ENCODE measurements at regions not wholly inside any gene's neighbourhood (a gene's known extent, or its start where the extent isn't known, plus 50 kb on each side); places are given as distances from the start of the nearest gene placed in this dataset.

DNA sequence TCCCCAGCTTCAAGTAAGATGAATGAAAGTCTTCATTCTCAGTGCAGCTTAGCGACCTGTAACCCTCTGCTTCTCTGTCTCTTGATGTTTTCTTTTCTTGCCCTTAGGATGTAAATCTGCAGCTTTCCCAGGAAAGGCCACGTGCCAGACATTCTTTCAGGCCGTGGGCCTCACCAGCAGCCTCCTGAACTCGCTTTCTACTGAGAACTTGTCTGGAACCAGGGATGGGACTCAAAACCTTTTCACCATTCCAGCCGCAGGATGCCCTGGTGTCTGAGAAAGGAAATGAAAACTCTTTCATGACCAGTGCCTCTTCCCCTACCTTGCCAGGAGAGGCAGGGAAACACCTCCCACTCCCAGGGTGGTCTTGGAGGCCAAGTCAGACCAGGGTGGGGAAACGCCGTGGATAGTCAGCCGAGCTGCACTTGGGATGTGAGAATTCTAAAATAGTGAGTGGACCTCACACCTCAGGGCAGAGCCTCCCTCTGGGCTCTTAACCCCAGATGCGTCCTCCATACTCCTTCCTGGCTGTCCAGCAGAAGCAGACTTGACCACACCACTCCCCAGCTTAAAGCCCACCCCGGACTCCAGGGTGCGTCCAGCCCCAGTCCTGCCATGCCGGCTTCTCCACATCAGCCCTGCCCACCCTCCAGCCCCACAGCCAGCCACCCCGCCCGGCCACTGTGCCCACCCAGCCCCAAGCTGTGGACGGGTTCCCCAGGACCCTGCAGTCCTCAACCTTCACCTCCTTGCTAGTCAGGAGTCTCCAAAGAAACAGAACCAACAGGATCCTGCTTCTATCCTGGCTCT, 115.5 kb downstream of the TWIST2 start:
- no peak for DNase-seq

DNA sequence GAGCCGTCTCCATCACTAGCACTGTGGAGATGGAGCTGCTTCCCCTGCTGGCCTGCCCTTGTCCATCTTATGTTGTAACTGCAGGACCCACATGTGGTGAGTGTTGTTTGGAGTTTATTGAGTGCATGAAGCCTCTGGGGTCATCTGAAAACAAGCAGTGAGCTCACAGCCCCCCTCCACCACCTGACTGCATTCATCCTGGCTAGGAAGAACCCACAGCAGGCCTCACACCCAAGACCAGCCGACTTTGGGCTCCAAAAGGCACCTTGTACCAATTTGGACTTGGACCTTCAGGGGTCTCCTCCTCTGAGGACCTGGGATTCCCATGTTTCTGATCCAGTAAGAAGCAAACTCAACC, 116.1 kb downstream of the TWIST2 start:
- DNase-seq: no peak

DNA sequence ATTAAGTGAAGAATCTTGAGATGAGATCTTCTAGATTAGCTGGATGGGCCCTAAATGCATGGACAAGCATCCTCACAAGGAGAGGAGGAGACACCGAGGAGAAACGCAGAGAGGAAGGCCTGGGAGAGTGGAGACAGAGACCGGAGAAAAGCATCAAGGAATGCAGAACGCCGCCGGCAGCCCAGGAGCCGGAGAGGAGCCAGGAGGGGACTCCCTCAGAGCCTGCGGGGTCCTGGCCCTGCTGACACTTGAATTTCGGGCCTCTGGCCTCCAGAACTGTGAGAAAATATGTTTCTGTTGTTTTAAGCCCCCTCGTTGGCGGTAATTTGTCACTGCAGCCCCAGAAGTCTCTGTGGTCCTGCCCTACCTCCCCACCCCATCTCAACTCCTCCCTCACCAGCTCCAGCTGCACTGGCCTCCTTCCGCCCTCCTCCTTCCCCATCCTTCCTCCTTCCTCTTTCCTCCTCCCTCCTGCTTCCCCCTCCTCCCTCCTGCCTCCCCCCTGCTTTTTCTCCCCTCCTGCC, 116.7 kb downstream of the TWIST2 start:
- DNase-seq: no peak

DNA sequence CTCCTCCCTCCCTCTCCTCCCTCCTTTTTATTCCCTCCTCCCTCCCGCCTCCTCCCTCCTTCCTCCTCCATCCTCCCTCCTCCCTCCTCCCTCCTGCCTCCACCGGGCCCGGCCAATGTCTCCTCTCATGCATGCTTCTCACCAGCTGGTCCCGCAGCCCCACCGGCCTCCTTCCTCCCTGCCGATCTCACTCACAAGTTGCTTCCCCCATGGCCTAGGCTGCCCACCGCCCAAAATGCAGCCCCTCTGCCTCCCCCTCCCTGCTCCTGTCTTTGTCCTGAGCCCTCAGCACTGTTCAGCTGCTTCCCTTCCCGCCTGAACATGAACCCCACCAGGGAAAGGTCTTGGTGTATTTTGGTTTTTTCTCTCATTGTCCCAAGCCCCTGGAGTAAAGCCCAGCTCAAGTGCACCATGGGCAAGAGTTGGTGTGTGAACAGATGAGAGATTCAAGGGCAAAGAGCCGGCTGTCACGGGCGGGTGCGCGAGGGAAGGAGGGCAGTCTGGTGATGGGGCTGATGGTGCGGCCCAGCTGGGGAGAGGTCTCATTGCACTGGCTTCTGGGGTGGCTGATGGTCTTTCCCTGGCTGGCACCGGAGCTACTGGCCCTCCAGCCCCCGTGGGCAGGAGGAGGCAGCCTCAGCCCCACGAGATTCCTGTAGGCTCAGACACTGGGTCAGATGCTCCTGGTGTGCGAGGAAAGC, 117.6 kb downstream of the TWIST2 start:
- no peak for DNase-seq

DNA sequence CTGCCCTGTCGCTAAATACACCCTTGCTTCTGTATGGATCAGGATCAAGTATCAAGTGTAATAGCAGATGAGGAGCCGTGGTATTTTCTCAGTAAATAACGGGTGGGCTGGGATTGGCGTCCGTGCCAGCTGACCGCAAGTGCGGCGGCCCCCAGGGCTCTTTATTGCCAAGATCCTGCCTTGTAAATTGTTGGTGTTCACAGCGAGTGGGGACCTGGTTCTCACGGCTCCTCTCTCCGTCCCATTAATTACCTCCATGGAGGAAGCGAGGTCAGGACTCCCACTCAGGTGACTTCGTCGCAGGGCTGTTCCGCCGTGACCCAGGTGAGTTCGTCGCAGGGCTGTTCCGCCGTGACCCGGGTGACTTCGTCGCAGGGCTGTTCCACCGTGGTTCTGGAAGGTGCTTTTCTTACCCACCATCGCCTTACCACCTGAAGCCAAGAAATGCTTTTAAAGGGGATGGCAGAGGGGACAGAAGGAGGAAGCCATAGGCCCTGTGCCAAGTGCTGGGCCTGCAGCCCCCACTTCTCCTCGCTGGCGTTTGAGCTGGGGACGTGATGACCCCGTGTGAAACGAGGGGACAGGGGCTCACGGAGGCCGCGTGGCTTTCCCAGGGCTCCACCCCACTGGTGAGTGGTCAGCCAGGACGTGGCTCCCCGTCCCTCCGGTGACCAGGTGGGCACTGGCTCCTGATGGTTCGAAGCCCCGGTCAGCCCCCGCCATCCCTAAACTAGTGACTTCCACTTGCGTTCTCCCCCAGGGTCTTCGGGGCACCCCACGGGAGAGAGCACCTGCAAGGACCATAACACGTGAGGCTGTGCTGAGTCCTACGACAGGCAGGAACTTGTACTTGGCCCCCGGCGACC, 118.4 kb downstream of the TWIST2 start:
- DNase-seq: no peak

DNA sequence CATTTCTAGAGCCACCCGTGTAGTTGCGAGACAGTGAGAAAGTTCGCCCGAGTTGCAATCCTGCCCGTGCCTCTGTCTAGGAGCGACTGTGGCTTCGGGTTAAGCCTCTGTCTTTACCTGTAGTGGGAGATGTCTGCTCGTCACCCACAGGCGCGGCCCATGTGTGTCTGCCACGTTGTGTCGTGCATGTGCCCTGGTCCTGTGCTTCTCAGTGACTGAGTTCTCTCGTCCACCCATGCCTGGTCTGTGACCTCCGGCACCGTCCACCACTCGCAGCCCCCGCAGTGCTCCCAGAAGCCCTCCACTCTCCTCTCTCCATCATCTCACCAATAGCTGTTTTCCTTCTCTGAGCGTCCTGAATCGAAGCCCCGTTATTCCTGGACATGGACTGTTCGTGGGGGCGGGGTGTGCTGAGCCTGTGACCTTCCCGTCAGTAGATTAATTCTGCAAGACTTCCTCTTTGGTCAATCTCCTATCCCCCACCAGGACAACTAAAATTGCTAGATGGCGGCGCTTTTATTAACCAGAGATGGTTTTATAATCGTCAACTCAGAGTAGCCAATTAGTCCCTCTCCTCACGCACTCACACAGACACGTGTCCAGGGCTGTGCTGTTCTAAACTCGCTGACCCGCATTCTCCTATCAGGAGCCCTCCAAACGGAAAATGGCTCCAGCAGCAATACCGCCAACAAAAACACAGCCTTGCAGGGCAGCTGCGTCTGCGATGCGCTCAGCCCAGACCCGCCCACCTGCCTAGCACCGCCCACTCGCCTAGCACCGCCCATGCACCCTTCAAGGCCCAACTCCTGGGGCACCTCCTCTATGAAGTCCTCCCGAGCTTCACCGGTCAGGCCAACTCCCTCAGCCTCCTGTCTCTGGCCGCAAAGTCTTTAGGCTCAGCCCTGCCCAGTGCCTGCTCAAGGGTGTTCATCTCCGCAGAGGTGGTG, 119.4 kb downstream of the TWIST2 start:
- DNase-seq: no peak

DNA sequence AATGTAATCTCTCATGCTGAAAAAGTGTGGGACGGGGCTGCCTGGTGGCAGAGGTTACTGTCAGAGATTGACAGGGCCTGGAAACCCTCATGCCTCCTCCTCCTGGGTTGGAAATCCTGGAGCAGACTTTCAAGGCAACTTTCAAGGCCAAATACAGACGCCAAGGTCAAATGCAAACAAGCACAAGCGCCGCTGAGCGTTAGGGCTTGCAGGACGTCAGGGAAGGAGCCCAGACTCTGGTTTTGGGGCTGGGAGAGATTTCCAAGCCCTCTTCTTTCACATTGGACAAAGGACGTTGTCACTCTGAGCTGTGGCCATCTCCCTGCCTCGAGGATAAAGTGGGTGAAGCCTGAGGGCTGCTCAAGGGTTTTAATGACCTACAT, 120.1 kb downstream of the TWIST2 start:
- DNase-seq: no peak

DNA sequence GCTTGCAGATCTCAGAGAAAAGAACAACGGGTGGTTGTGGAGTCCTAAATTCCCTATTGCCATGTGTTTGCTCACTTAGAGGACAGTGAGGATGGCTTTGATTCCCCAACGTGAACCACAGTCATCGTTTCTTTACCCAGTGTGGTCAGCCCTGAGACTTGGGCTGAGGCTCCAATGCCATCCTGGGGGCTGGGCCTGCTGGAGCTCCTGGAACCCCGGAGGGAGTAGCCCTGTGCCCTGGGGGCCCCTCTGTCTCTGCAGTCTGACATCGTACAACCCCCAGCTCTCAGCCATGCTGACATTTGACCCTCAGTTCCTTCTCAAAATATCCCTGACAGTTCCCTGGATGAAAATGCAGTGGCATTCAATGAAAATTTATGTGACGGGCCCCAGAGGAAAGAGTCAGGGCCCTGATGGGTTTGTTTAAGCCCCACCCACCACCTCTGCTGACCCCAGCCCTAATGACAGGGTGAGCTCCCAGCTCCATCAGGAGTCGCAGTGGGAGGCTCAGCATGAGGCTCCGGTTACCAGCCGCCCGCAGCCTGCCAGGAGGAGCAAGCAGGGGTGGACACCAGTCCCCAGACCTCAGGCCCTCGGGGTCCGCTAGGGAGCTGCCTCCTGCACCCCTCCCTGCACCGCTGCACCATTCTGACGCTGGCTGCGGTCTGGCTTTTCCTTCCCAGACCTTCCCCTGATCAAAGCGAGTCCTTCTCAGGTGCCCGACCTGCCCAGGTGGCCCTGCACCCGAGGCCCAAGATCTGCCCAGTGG, 120.9 kb downstream of the TWIST2 start:
- DNase-seq: no peak

DNA sequence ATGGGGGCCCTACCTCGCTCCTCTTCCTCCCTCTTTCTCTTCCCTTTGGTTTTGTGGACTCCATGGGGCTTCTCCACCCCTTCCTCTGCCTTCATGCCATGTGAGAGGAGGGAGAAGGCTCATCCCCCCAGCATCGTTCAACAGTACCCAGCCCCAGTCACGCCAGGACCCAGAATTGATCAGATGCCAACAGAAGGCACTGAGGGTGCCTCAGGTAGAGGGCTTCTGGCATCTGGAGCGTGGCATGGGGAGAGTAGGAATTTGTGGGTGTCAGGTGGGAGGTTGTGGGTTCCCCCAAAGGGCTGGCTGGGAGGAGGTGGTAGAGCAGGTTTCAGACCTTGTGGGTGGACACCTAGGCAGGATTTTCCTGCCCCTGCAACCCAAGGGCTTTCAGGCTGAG, 122.0 kb downstream of the TWIST2 start:
- DNase-seq: no peak

DNA sequence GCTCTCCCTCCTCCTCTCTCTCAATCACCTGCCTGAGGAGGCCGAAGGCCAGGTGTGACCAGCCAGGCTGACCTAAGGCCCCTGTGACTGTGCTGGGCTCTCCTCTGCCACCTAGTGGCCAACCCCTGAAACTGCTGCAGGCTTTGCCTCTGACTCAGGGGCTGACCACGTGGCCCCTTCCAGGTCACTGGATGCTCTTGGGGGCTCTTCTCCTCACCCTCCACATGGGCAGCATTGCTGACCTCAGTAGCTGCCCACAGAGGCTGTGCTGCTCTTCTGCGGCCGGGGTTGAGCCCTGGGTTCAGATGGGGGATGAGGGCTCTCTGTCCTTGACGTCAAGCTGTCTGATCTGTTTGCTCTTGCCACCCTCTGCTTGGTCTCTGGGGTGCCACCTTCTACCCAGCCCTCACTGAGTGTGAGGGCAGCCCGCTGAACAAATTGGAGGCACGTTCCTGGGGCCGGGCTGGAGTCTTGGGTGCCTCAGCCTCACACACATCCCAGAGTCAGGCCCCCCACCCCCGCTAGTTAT, 122.7 kb downstream of the TWIST2 start:
- DNase-seq: peak; percentile 6

DNA sequence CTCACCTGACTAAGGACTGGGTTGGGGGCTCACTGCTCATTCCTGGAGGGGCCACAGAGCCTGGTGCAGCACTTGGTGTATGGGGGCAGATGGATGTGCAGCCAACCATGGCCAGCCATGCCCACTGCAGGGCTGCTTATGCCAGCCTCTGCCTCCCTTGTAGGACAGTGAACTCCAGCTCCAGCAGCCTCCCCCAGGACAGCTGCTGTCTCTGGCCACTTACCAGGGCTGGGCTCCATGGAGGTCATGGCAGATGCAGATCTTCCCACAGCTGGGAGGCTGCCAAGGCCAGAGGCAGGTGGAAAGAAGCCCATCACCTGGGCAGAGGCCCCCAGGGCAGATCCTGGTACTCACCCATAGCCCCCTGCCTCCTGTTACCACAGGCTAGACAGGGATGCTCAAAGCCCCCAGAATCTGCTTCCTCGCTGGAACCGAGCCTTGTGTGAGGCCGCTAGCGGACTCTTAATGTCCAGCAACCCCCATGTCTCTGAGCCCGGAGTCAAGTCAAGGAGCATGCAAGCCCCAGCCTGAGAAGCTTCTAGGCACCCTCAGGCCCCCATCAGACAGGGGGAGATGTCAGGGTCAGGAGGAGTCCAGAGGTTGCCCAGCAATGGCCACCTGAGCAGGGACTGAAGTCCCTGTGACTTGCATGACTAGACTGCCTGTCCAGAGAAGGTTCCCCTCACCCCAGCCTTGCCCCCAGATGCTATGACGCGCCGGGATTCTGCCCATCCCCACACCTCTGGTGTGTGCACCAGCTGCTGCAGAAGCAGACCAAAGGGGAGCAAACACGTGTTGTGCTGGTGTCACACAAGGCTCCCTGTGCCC, 123.6 kb downstream of the TWIST2 start:
- no peak for DNase-seq

DNA sequence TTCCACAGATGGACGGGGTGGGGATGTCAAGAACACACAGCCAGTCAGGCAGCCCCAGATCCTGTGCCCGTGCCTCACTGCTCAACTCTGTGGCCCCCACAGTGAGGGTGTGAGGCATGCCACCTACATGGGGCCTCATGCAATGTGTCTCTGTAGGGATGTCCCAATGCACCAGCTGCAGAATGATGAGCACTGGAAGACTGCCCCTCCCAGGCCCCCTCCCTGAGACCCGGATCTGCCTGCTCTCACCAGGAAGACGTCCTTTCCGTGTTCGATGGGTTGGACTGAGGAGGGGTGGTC, 124.2 kb downstream of the TWIST2 start:
- no peak for DNase-seq

DNA sequence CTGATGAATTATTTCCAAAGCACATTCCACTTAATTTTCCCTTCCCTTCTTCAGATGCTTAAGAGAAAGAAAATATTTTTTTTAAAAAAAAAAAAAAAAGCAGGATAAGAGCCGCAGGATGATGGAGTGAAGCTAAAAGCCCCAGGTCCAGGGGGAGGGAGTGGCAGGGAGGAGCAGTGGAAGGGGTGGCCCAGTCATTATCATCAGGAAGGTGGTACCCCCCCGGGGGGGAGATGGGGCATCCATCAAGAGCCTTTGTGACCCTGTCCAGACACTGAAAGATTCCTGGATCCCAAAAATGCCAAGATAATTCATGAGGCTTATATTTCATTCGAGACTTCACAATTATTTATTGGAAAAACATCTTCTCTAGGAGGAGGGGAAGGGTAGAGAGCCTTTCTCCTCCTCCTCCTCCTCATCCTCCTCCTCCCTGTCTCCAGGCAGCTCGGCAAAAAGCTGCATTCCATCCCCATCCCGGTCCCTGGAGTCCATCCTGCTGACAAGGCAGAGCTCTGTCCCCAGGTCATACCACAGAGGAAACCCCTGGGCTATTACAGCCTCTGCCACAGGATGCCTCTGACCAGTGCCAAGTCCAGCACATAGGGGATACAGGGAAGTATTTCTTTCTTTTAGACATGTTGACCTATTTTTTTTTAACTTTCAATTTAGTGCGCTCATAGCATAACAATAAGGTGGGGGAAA, 125.3 kb downstream of the TWIST2 start:
- DNase-seq: no peak

DNA sequence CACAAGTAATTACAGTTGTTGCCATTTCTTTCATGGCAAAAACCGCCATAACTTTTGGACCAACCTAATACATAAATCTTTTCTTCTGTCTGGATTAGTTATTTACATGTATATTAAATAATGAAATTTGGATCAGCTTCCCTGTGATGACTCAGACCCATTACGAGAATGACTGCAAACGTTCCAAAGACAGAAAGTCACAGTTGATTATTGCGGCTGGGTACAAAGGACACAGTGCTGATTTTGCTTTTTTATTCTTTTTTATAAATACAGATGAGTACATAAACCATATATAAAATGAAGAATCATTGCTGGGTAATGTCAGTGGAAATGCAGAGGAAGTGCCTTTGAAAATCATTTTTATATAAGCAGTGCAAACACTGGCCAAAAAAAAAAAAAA, 126.2 kb downstream of the TWIST2 start:
- no peak for DNase-seq

DNA sequence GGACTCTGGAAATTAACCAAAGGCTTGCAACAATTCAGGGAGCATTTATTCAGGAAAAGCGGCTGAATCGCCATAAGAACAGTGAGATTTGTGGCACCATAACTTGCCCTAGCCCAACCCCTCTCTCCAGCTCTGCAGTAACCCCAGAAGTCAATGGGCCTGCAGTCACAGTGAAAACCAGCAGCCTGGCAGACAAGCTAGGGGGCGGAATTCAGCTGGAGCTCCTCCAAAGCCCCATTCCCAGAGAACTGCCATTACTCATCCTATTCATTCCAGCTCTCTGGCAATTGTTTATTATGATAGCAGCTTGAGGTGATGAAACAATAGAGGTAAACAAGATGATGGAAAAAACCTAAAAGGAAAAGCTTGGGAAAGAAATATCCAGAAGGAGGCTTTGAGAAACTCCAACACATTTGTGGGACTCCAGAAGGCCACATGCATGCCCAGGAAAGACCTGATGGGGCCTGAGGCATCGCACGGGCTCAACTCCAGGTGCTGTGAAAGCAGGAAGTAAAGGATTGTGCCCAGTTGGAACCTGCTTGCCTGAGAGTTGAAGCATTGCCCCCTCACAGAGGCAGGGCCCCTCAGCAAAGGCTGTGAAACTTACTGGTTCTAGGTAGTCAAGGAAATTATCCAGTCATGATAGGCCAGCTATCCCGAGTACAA, 126.7 kb downstream of the TWIST2 start:
- DNase-seq: no peak

DNA sequence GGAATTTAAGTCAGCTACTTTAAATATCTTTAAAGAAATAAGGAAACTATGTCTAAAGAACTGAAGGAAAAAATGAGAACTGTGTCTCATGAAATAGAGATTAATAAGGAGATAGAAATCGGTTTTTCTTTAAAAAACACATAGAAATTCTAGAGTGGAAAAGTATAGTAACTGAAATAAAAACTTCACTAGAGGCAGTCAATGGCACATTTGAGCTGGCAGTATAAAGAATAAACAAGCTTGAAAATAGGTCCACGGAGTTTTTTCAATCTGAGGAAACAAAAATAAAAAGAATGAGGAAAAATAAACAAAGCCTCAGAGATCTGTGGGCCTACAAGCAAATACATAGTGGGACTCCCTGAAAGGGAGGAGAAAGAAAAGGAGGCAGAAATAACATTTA, 127.5 kb downstream of the TWIST2 start:
- DNase-seq: no peak

DNA sequence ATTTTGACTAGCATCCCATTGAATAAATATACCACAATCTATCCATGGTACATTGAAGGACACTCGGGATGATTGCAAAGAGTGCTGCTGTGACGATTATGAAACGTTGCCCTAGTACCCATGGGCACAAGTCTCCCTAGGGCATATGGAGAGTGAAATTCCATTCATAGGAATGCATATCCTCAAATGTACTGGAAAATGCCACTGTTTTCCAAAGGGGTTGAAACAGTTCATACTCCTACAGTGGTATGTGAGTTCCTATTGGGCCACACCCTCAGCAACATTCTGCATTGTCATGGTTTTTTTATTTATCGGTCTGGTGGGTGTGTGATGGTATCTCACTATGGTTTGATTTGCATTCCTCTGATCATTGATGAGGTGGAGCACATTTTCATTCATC, 130.6 kb downstream of the TWIST2 start:
- no peak for DNase-seq

DNA sequence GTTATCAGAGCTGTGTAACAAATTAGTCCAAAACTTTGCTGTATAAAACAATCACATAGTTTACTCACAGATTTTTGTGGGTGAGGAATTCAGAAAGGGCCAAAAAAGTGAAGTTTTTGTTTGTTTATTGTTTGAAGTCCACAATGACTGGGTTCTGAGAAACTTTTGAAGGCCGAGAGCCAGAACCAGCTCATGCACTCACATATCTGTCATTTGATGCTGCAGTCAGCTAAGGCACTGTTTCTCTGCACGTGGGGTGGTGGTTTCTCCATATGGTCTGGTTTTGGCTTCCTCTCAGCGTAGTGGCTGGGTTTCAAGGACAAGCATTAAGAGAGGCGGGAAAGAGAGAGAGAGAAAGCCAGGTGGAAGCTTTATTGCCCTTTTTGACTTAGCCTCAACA, 131.8 kb downstream of the TWIST2 start:
- no peak for DNase-seq

DNA sequence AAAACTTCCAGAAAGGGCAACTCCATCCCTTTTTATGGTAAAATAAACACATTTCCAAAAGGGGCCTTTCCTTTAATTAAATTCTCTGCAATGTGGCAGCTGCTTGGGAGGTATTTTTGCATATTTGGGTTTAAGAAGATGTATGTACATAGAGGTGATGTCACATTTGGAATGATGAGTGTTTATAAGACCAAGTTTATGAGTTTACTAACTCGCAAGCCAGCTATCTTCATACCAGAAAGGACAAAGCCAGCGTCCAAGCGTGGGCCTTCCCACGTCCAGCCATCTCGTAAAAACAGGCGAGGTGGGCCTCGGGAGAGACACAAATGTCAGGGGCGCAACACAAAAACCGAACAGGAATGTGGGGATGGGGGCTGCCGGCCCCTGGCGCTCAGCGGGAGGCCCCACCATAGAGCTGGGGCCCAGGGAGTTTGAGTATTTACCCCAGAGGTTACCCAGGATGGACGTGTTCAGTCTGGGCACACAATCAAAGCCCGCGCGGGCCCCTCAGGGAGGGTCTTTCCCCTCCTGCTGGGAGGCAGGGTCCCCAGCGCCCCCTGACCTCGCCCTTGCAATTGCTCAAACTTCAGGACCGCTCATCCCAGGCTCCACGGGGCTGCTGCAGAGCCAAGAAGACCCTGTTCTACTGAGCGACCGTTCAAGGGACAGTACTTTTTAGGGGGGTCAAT, 137.3 kb downstream of the TWIST2 start:
- DNase-seq: no peak
